ENCODE measurements at regions not wholly inside any gene's neighbourhood (a gene's known extent, or its start where the extent isn't known, plus 50 kb on each side); places are given as distances from the start of the nearest gene placed in this dataset.

- H3K27ac Mint-ChIP-seq, result no peak overlapping the region
Observed at GRCh38 chr2:150097402-150097801, 390.1 kb downstream of the RND3 start.

GRCh38 chr2:150095361-150096095, 391.9 kb downstream of the RND3 start:
- Mint-ChIP-seq H3K9me3 (peaks cover 3% of the 10 kb centered on the region), H3K4me3 (no peak overlapping the region)

More at GRCh38 chr2:150097402-150097801, 390.1 kb downstream of the RND3 start:
- no peaks in the 10 kb centered on the region for H3K27me3 Mint-ChIP-seq (ENCODE audit: insufficient read depth)
- no peak for DNase-seq (ENCODE audit: low spot score)
- H3K9me3 Mint-ChIP-seq, result peaks cover 3% of the 10 kb centered on the region
- intact Hi-C loops (cut with micrococcal nuclease), result no loop called here
- H3K4me1 Mint-ChIP-seq (ENCODE audit: low read depth), result no peaks in the 10 kb centered on the region
- no peak overlapping the region for H3K4me3 Mint-ChIP-seq
- no peaks in the 10 kb centered on the region for H3K36me3 Mint-ChIP-seq (ENCODE audit: low read depth)

GRCh38 chr2:150091846-150092245, 395.6 kb downstream of the RND3 start:
- Mint-ChIP-seq H3K36me3 (ENCODE audit: low read depth) (no peaks in the 10 kb centered on the region), H3K27ac (no peak overlapping the region), H3K4me1 (ENCODE audit: low read depth) (no peaks in the 10 kb centered on the region), H3K9me3 (peaks cover 3% of the 10 kb centered on the region), H3K4me3 (no peak overlapping the region), H3K27me3 (ENCODE audit: insufficient read depth) (no peaks in the 10 kb centered on the region)
- intact Hi-C loops (cut with micrococcal nuclease), result no loop called here
- no peak for DNase-seq (ENCODE audit: low spot score)

More at GRCh38 chr2:150095361-150096095, 391.9 kb downstream of the RND3 start:
- no peaks in the 10 kb centered on the region for H3K4me1 Mint-ChIP-seq (ENCODE audit: low read depth)
- H3K27me3 Mint-ChIP-seq (ENCODE audit: insufficient read depth), result no peaks in the 10 kb centered on the region
- no peak for DNase-seq (ENCODE audit: low spot score)
- H3K27ac Mint-ChIP-seq, result no peak overlapping the region
- intact Hi-C loops (cut with micrococcal nuclease), result no loop called here
- H3K36me3 Mint-ChIP-seq (ENCODE audit: low read depth), result no peaks in the 10 kb centered on the region

- Mint-ChIP-seq H3K4me1 (ENCODE audit: low read depth) (no peaks in the 10 kb centered on the region), H3K9me3 (peaks cover 3% of the 10 kb centered on the region), H3K4me3 (no peak overlapping the region), H3K27ac (no peak overlapping the region), H3K27me3 (ENCODE audit: insufficient read depth) (no peaks in the 10 kb centered on the region), H3K36me3 (ENCODE audit: low read depth) (no peaks in the 10 kb centered on the region)
- intact Hi-C loops (cut with micrococcal nuclease), result no loop called here
- no peak for DNase-seq (ENCODE audit: low spot score)
Observed at GRCh38 chr2:150090031-150090430, 397.4 kb downstream of the RND3 start.

GRCh38 chr2:150088538-150088937, 398.9 kb downstream of the RND3 start:
- Mint-ChIP-seq H3K27ac (no peak overlapping the region), H3K9me3 (peaks cover 7% of the 10 kb centered on the region), H3K27me3 (ENCODE audit: insufficient read depth) (no peaks in the 10 kb centered on the region), H3K36me3 (ENCODE audit: low read depth) (no peaks in the 10 kb centered on the region), H3K4me1 (ENCODE audit: low read depth) (no peaks in the 10 kb centered on the region), H3K4me3 (no peak overlapping the region)
- no peak for DNase-seq (ENCODE audit: low spot score)
- intact Hi-C loops (cut with micrococcal nuclease), result no loop called here

GRCh38 chr2:150085478-150085877, 402.0 kb downstream of the RND3 start:
- peaks cover 8% of the 10 kb centered on the region for H3K9me3 Mint-ChIP-seq
- DNase-seq (ENCODE audit: low spot score), result no peak
- no peaks in the 10 kb centered on the region for H3K36me3 Mint-ChIP-seq (ENCODE audit: low read depth)
- H3K4me1 Mint-ChIP-seq (ENCODE audit: low read depth), result no peaks in the 10 kb centered on the region
- H3K27ac Mint-ChIP-seq, result no peak overlapping the region
- H3K27me3 Mint-ChIP-seq (ENCODE audit: insufficient read depth), result no peaks in the 10 kb centered on the region
- intact Hi-C loops (cut with micrococcal nuclease), result no loop called here
- no peak overlapping the region for H3K4me3 Mint-ChIP-seq

- no peak for DNase-seq (ENCODE audit: low spot score)
- Mint-ChIP-seq H3K27me3 (ENCODE audit: insufficient read depth) (no peaks in the 10 kb centered on the region), H3K9me3 (peaks cover 8% of the 10 kb centered on the region), H3K4me1 (ENCODE audit: low read depth) (no peaks in the 10 kb centered on the region), H3K4me3 (no peak overlapping the region), H3K27ac (no peak overlapping the region), H3K36me3 (ENCODE audit: low read depth) (no peaks in the 10 kb centered on the region)
- intact Hi-C loops (cut with micrococcal nuclease), result no loop called here
Observed at GRCh38 chr2:150081775-150082481, 405.5 kb downstream of the RND3 start.

GRCh38 chr2:150076281-150076680, 411.2 kb downstream of the RND3 start:
- Mint-ChIP-seq H3K4me1 (ENCODE audit: low read depth) (no peaks in the 10 kb centered on the region), H3K4me3 (no peak overlapping the region), H3K36me3 (ENCODE audit: low read depth) (no peaks in the 10 kb centered on the region), H3K27ac (no peak overlapping the region), H3K9me3 (no peaks in the 10 kb centered on the region), H3K27me3 (ENCODE audit: insufficient read depth) (no peaks in the 10 kb centered on the region)
- no peak for DNase-seq (ENCODE audit: low spot score)
- intact Hi-C loops (cut with micrococcal nuclease), result no loop called here

GRCh38 chr2:150075831-150076230, 411.6 kb downstream of the RND3 start:
- intact Hi-C loops (cut with micrococcal nuclease), result no loop called here
- DNase-seq (ENCODE audit: low spot score), result no peak
- Mint-ChIP-seq H3K36me3 (ENCODE audit: low read depth) (no peaks in the 10 kb centered on the region), H3K9me3 (no peaks in the 10 kb centered on the region), H3K4me3 (no peak overlapping the region), H3K27me3 (ENCODE audit: insufficient read depth) (no peaks in the 10 kb centered on the region), H3K27ac (no peak overlapping the region), H3K4me1 (ENCODE audit: low read depth) (no peaks in the 10 kb centered on the region)

- H3K36me3 Mint-ChIP-seq (ENCODE audit: low read depth), result no peaks in the 10 kb centered on the region
Observed at GRCh38 chr2:150066490-150066889, 421.0 kb downstream of the RND3 start.

GRCh38 chr2:150063931-150064548, 423.4 kb downstream of the RND3 start:
- Mint-ChIP-seq H3K36me3 (ENCODE audit: low read depth) (no peaks in the 10 kb centered on the region), H3K27me3 (ENCODE audit: insufficient read depth) (no peaks in the 10 kb centered on the region), H3K27ac (no peak overlapping the region), H3K4me3 (no peak overlapping the region), H3K4me1 (ENCODE audit: low read depth) (no peaks in the 10 kb centered on the region), H3K9me3 (no peaks in the 10 kb centered on the region)
- DNase-seq (ENCODE audit: low spot score), result no peak
- intact Hi-C loops (cut with micrococcal nuclease), result no loop called here

More at GRCh38 chr2:150066490-150066889, 421.0 kb downstream of the RND3 start:
- H3K4me3 Mint-ChIP-seq, result no peak overlapping the region
- no peak for DNase-seq (ENCODE audit: low spot score)
- intact Hi-C loops (cut with micrococcal nuclease), result no loop called here
- H3K9me3 Mint-ChIP-seq, result no peaks in the 10 kb centered on the region
- H3K4me1 Mint-ChIP-seq (ENCODE audit: low read depth), result no peaks in the 10 kb centered on the region
- no peaks in the 10 kb centered on the region for H3K27me3 Mint-ChIP-seq (ENCODE audit: insufficient read depth)
- H3K27ac Mint-ChIP-seq, result no peak overlapping the region

- no peaks in the 10 kb centered on the region for H3K27me3 Mint-ChIP-seq (ENCODE audit: insufficient read depth)
- intact Hi-C loops (cut with micrococcal nuclease), result no loop called here
- no peaks in the 10 kb centered on the region for H3K9me3 Mint-ChIP-seq
- H3K4me1 Mint-ChIP-seq (ENCODE audit: low read depth), result no peaks in the 10 kb centered on the region
- DNase-seq (ENCODE audit: low spot score), result no peak
- no peak overlapping the region for H3K27ac Mint-ChIP-seq
- H3K36me3 Mint-ChIP-seq (ENCODE audit: low read depth), result no peaks in the 10 kb centered on the region
- no peak overlapping the region for H3K4me3 Mint-ChIP-seq
Observed at GRCh38 chr2:150063432-150063889, 424.0 kb downstream of the RND3 start.

GRCh38 chr2:150062416-150062815, 425.1 kb downstream of the RND3 start:
- no peak overlapping the region for H3K4me3 Mint-ChIP-seq
- no peaks in the 10 kb centered on the region for H3K4me1 Mint-ChIP-seq (ENCODE audit: low read depth)
- H3K9me3 Mint-ChIP-seq, result no peaks in the 10 kb centered on the region
- no peaks in the 10 kb centered on the region for H3K27me3 Mint-ChIP-seq (ENCODE audit: insufficient read depth)
- no peak for DNase-seq (ENCODE audit: low spot score)
- no peaks in the 10 kb centered on the region for H3K36me3 Mint-ChIP-seq (ENCODE audit: low read depth)
- intact Hi-C loops (cut with micrococcal nuclease), result no loop called here
- H3K27ac Mint-ChIP-seq, result no peak overlapping the region

Data from activated T-helper 1 cell treated with anti-CD3 and anti-CD28 coated beads, Interleukin-12 subunit alpha, Interleukin-12 subunit beta, Interleukin-2, Interleukin-4 antibody, amounts not matched to agents 30 ng/mL and 10 ng/mL and 1 ng/mL, durations not matched to agents 14 hours and 24 hours and 36 hours (primary cell).